Activated T-cell treated with anti-CD3 and anti-CD28 coated beads, Interleukin-2, amount 50 U/mL, for 4 hours (primary cell): ENCODE measurements at regions not wholly inside any gene's neighbourhood (a gene's known extent, or its start where the extent isn't known, plus 50 kb on each side); places are given as distances from the start of the nearest gene placed in this dataset.
"Not testable (repeated sequence)": the region's sequence is repeated elsewhere in the genome, so short reads cannot be mapped to it uniquely, and the experiment has no call there.

Experiments used
- ATAC-seq, 2 donors: fragments of 200-7000 bp; cut with Tn5 transposase; one replicate each; pipeline ENCODE4 v1.10.0; 2021
- DNase-seq: peaks from one replicate; pipeline ENCODE4 v3.0.0-alpha.2; 2020
- H3K27me3 Mint-ChIP-seq: one replicate; pipeline ENCODE4 v1.8.0; 2021; ENCODE audit warnings: low read depth, mixed read lengths
- H3K36me3 Mint-ChIP-seq: one replicate; pipeline ENCODE4 v1.8.0; 2022; ENCODE audit warnings: mixed read lengths; ENCODE audit not compliant: insufficient read depth
- H3K4me1 Mint-ChIP-seq: one replicate; pipeline ENCODE4 v1.8.0; 2021; ENCODE audit warnings: low read depth, mixed read lengths
- H3K4me3 Mint-ChIP-seq: one replicate; pipeline ENCODE4 v1.8.0; 2021; ENCODE audit warnings: mild to moderate bottlenecking, moderate library complexity, mixed read lengths
- H3K9me3 Mint-ChIP-seq: one replicate; pipeline ENCODE4 v1.8.0; 2021; ENCODE audit warnings: mixed read lengths

DNA sequence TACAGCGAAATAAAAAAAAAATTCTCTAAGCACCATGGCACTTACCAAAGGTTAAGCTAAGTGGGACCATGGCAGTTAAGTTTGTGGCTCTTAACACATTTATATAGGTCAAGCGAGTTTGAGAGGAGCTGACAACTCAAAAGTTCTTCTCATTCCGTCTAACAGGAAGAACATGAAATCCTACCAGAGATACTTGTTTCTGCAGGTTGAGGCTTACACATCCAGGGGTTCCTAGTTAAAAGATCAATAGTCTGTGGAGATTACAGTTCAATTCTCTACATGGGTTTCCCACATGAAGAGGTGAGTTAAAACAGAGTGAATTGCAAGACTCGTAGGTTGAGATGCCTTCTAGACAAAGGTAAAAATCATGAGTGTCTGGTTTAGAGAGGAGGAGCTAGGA lies 142.6 kb downstream of the EMP1 start:
- ATAC-seq, result no peak
- Mint-ChIP-seq H3K36me3 (no peaks in the 10 kb centered on the region), H3K4me1 (peaks cover 7% of the 10 kb centered on the region), H3K9me3 (no peaks in the 10 kb centered on the region), H3K4me3 (no peak overlapping the region), H3K27me3 (peaks cover 22% of the 10 kb centered on the region)
- DNase-seq, result no peak

GRCh38 chr12:13337791-13338190 lies 141.3 kb downstream of the EMP1 start:
- no peak overlapping the region for H3K4me3 Mint-ChIP-seq
- no peak for ATAC-seq
- peaks cover 1% of the 10 kb centered on the region for H3K9me3 Mint-ChIP-seq
- no peaks in the 10 kb centered on the region for H3K4me1 Mint-ChIP-seq
- no peak for DNase-seq
- H3K27me3 Mint-ChIP-seq, result peaks cover 17% of the 10 kb centered on the region
- no peaks in the 10 kb centered on the region for H3K36me3 Mint-ChIP-seq

DNA sequence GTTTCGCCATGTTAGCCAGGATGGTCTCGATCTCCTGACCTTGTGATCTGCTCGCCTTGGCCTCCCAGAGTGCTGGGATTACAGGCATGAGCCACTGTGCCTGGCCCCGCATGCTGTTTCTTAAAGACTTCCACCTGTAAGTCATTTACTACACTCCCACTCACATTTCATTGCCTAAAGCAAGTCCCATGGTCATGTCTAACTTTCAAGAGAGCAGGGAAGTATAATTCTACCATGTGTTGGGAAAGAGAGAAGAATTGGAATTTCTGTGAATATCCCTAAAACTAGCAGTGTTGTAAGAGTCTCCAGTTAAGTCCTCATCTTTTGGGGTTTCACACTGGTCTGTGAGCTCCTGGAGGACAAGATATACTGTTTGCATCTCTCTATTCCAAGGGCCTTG lies 139.7 kb downstream of the EMP1 start:
- H3K4me3 Mint-ChIP-seq, result no peak overlapping the region
- no peaks in the 10 kb centered on the region for H3K36me3 Mint-ChIP-seq
- H3K27me3 Mint-ChIP-seq, result peaks cover 14% of the 10 kb centered on the region
- H3K4me1 Mint-ChIP-seq, result no peaks in the 10 kb centered on the region
- peaks cover 3% of the 10 kb centered on the region for H3K9me3 Mint-ChIP-seq
- ATAC-seq, result no peak
- DNase-seq, result no peak

- ATAC-seq (no peak), DNase-seq (no peak)
- Mint-ChIP-seq H3K4me1 (no peaks in the 10 kb centered on the region), H3K36me3 (no peaks in the 10 kb centered on the region), H3K27me3 (peaks cover 31% of the 10 kb centered on the region), H3K9me3 (peaks cover 3% of the 10 kb centered on the region), H3K4me3 (no peak overlapping the region)
Measured at GRCh38 chr12:13328535-13328934, 132.0 kb downstream of the EMP1 start.

GRCh38 chr12:13326076-13326475 lies 129.6 kb downstream of the EMP1 start:
- DNase-seq, result no peak
- H3K4me1 Mint-ChIP-seq, result no peaks in the 10 kb centered on the region
- H3K4me3 Mint-ChIP-seq, result no peak overlapping the region
- H3K27me3 Mint-ChIP-seq, result peaks cover 37% of the 10 kb centered on the region
- no peaks in the 10 kb centered on the region for H3K36me3 Mint-ChIP-seq
- no peak for ATAC-seq
- H3K9me3 Mint-ChIP-seq, result no peaks in the 10 kb centered on the region

GRCh38 chr12:13325037-13325436 lies 128.5 kb downstream of the EMP1 start:
- H3K27me3 Mint-ChIP-seq, result peaks cover 37% of the 10 kb centered on the region
- not testable (repeated sequence) for ATAC-seq, H3K36me3 Mint-ChIP-seq, H3K9me3 Mint-ChIP-seq, H3K4me1 Mint-ChIP-seq, H3K4me3 Mint-ChIP-seq, DNase-seq

- Mint-ChIP-seq H3K36me3 (no peaks in the 10 kb centered on the region), H3K4me1 (no peaks in the 10 kb centered on the region), H3K9me3 (no peaks in the 10 kb centered on the region), H3K4me3 (no peak overlapping the region), H3K27me3 (peaks cover 15% of the 10 kb centered on the region)
- no peak for ATAC-seq
- DNase-seq, result no peak
Measured at GRCh38 chr12:13318231-13319015, 121.9 kb downstream of the EMP1 start.

- no peaks in the 10 kb centered on the region for H3K9me3 Mint-ChIP-seq
Measured at GRCh38 chr12:13316587-13317246, 120.2 kb downstream of the EMP1 start.

GRCh38 chr12:13313886-13314285 lies 117.4 kb downstream of the EMP1 start:
- H3K4me3 Mint-ChIP-seq, result no peak overlapping the region
- no peaks in the 10 kb centered on the region for H3K36me3 Mint-ChIP-seq
- H3K4me1 Mint-ChIP-seq, result no peaks in the 10 kb centered on the region
- DNase-seq, result no peak
- H3K27me3 Mint-ChIP-seq, result peaks cover 12% of the 10 kb centered on the region
- no peaks in the 10 kb centered on the region for H3K9me3 Mint-ChIP-seq
- ATAC-seq, result no peak

More at GRCh38 chr12:13316587-13317246, 120.2 kb downstream of the EMP1 start:
- ATAC-seq, result no peak
- Mint-ChIP-seq H3K36me3 (no peaks in the 10 kb centered on the region), H3K4me1 (no peaks in the 10 kb centered on the region), H3K4me3 (no peak overlapping the region), H3K27me3 (peaks cover 14% of the 10 kb centered on the region)
- no peak for DNase-seq

DNA sequence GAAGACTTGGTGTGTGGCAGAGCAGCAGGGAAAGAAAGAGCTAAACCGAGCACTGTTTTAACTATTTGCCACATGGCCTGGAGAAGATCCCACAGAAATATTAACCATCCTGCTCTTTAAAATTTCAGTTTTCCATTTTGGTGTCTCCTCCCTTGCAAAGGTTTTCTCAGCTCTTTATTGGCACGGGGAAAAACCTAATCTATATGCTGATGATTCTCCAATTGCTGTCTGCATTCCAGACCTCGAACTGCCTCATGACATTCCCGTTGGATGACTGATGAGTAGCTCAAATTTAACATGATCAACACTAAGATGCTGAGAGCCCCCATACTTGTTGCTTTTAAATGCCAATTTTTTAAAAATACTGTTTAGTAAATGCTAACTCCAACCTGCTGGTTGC lies 115.0 kb downstream of the EMP1 start:
- Mint-ChIP-seq H3K27me3 (peaks cover 12% of the 10 kb centered on the region), H3K36me3 (no peaks in the 10 kb centered on the region), H3K4me1 (no peaks in the 10 kb centered on the region), H3K4me3 (no peak overlapping the region), H3K9me3 (no peaks in the 10 kb centered on the region)
- ATAC-seq (no peak), DNase-seq (no peak)

- H3K4me1 Mint-ChIP-seq, result no peaks in the 10 kb centered on the region
Measured at GRCh38 chr12:13307143-13307816, 110.8 kb downstream of the EMP1 start.

GRCh38 chr12:13304924-13305323 lies 108.4 kb downstream of the EMP1 start:
- Mint-ChIP-seq H3K4me3 (no peak overlapping the region), H3K27me3 (peaks cover 15% of the 10 kb centered on the region)

More at GRCh38 chr12:13307143-13307816, 110.8 kb downstream of the EMP1 start:
- no peak for DNase-seq
- H3K27me3 Mint-ChIP-seq, result peaks cover 7% of the 10 kb centered on the region
- ATAC-seq, result no peak
- H3K4me3 Mint-ChIP-seq, result no peak overlapping the region
- H3K9me3 Mint-ChIP-seq, result no peaks in the 10 kb centered on the region
- no peaks in the 10 kb centered on the region for H3K36me3 Mint-ChIP-seq

GRCh38 chr12:13299457-13299856 lies 102.9 kb downstream of the EMP1 start:
- Mint-ChIP-seq H3K4me1 (no peaks in the 10 kb centered on the region), H3K4me3 (no peak overlapping the region), H3K27me3 (peaks cover 12% of the 10 kb centered on the region), H3K36me3 (no peaks in the 10 kb centered on the region), H3K9me3 (no peaks in the 10 kb centered on the region)
- DNase-seq (no peak), ATAC-seq (no peak)

More at GRCh38 chr12:13304924-13305323, 108.4 kb downstream of the EMP1 start:
- DNase-seq (no peak), ATAC-seq (no peak)
- Mint-ChIP-seq H3K4me1 (no peaks in the 10 kb centered on the region), H3K36me3 (no peaks in the 10 kb centered on the region), H3K9me3 (no peaks in the 10 kb centered on the region)

GRCh38 chr12:13293096-13293495 lies 96.6 kb downstream of the EMP1 start:
- no peak for ATAC-seq
- peaks cover 2% of the 10 kb centered on the region for H3K27me3 Mint-ChIP-seq
- no peaks in the 10 kb centered on the region for H3K9me3 Mint-ChIP-seq
- no peak for DNase-seq
- H3K4me3 Mint-ChIP-seq, result no peak overlapping the region
- H3K4me1 Mint-ChIP-seq, result no peaks in the 10 kb centered on the region
- no peaks in the 10 kb centered on the region for H3K36me3 Mint-ChIP-seq
